CD4-positive, alpha-beta memory T cell (primary cell): ENCODE measurements at regions not wholly inside any gene's neighbourhood (a gene's known extent, or its start where the extent isn't known, plus 50 kb on each side); places are given as distances from the start of the nearest gene placed in this dataset.

Experiments used
- CTCF ChIA-PET: fragments of 350-600 bp; sonication (Branson Sonifier 250); formaldehyde crosslinking; loops from one replicate; lab custom pipeline; 2021; ENCODE audit warnings: inconsistent platforms; ENCODE audit not compliant: partially characterized antibody; lab: Charles Lee
- POLR2A ChIA-PET: fragments of 350-600 bp; sonication (Branson Sonifier 250); formaldehyde crosslinking; loops from one replicate; lab custom pipeline; 2021; ENCODE audit not compliant: partially characterized antibody; lab: Charles Lee
- DNase-seq, 5 donors: peaks; one replicate each; pipeline versions ENCODE4 v3.0.0 to v3.0.0-alpha.2; 2020 to 2022; ENCODE audit warnings: mixed read lengths in 1 of 5
- H3K27ac ChIP-seq: one replicate; pipeline ENCODE4 v1.7.0; 2013; ENCODE audit warnings: low read depth, low read length
- H3K27me3 ChIP-seq: 2 replicates; pipeline ENCODE4 v1.7.0; 2013; ENCODE audit warnings: mild to moderate bottlenecking, low read length, moderate library complexity; ENCODE audit not compliant: insufficient read depth
- H3K36me3 ChIP-seq: 2 replicates; pipeline ENCODE4 v1.7.0; 2013; ENCODE audit warnings: mild to moderate bottlenecking, low read length, moderate library complexity; ENCODE audit not compliant: insufficient read depth
- H3K4me1 ChIP-seq: 2 replicates; pipeline ENCODE4 v1.7.0; 2013; ENCODE audit warnings: mild to moderate bottlenecking, low read length, moderate library complexity; ENCODE audit not compliant: insufficient read depth
- H3K4me3 ChIP-seq, 2 donors: one replicate each; pipeline ENCODE4 v1.7.0; 2013; ENCODE audit warnings: low read length in 2 of 2, mild to moderate bottlenecking in 1 of 2
- H3K9me3 ChIP-seq, 2 donors: one replicate each; pipeline ENCODE4 v1.7.0; 2013; ENCODE audit warnings: low read length in 2 of 2, control low read depth in 1 of 2; ENCODE audit not compliant: control insufficient read depth in 1 of 2
- H3K27ac Mint-ChIP-seq, 7 donors: one replicate each; pipeline ENCODE4 v1.8.0; 2020 to 2021; ENCODE audit warnings: mixed read lengths in 7 of 7, mild to moderate bottlenecking in 6 of 7, inconsistent platforms in 3 of 7, moderate library complexity in 3 of 7
- H3K27me3 Mint-ChIP-seq, 2 donors: one replicate each; pipeline ENCODE4 v1.8.0; 2020 to 2021; ENCODE audit warnings: mixed read lengths in 2 of 2
- H3K36me3 Mint-ChIP-seq, 2 donors: one replicate each; pipeline ENCODE4 v1.8.0; 2020 to 2021; ENCODE audit warnings: mixed read lengths in 2 of 2, inconsistent platforms in 1 of 2, mild to moderate bottlenecking in 1 of 2
- H3K4me1 Mint-ChIP-seq, 4 donors: one replicate each; pipeline ENCODE4 v1.8.0; 2020 to 2021; ENCODE audit warnings: mixed read lengths in 4 of 4, mild to moderate bottlenecking in 1 of 4
- H3K4me3 Mint-ChIP-seq, 8 donors: one replicate each; pipeline ENCODE4 v1.8.0; 2020 to 2021; ENCODE audit warnings: mixed read lengths in 8 of 8, mild to moderate bottlenecking in 7 of 8, moderate library complexity in 6 of 8, inconsistent platforms in 3 of 8
- H3K9me3 Mint-ChIP-seq, 8 donors: one replicate each; pipeline ENCODE4 v1.8.0; 2020 to 2021; ENCODE audit warnings: mixed read lengths in 8 of 8, mild to moderate bottlenecking in 5 of 8, inconsistent platforms in 3 of 8, moderate library complexity in 1 of 8
- intact Hi-C: fragments of 100-400 bp; cut with micrococcal nuclease; formaldehyde crosslinking; loops from one replicate; pipeline ENCODE4 v1.15.1; 2023

- no peak overlapping the region for H3K4me3 ChIP-seq
- ChIA-PET POLR2A (no interaction called here), CTCF (no interaction called here)
- H3K27ac ChIP-seq: no peak overlapping the region
- H3K9me3 ChIP-seq: no peaks in the 10 kb centered on the region
- H3K4me1 ChIP-seq: no peaks in the 10 kb centered on the region
- no peak overlapping the region for H3K4me3 Mint-ChIP-seq
- H3K9me3 Mint-ChIP-seq: peaks cover 0 to 3% (median 0%) of the 10 kb centered on the region in 8 donors
- DNase-seq: no peak
- H3K27me3 Mint-ChIP-seq: no peaks in the 10 kb centered on the region
- H3K27ac Mint-ChIP-seq: no peak overlapping the region
- H3K36me3 Mint-ChIP-seq: no peaks in the 10 kb centered on the region
- H3K36me3 ChIP-seq: no peaks in the 10 kb centered on the region
- H3K27me3 ChIP-seq: no peaks in the 10 kb centered on the region
- intact Hi-C loops: no loop called here
- no peaks in the 10 kb centered on the region for H3K4me1 Mint-ChIP-seq
Observed at GRCh38 chr12:24476310-24476709, 472.6 kb downstream of the BCAT1 start.

GRCh38 chr12:24475337-24475736, 473.6 kb downstream of the BCAT1 start:
- no peak overlapping the region for H3K4me3 Mint-ChIP-seq
- Histone ChIP-seq H3K4me1 (no peaks in the 10 kb centered on the region), H3K9me3 (no peaks in the 10 kb centered on the region), H3K36me3 (no peaks in the 10 kb centered on the region), H3K4me3 (no peak overlapping the region), H3K27ac (no peak overlapping the region), H3K27me3 (no peaks in the 10 kb centered on the region)
- CTCF ChIA-PET: no interaction called here
- POLR2A ChIA-PET: no interaction called here
- intact Hi-C loops: no loop called here
- H3K27me3 Mint-ChIP-seq: no peaks in the 10 kb centered on the region
- no peak overlapping the region for H3K27ac Mint-ChIP-seq
- H3K36me3 Mint-ChIP-seq: no peaks in the 10 kb centered on the region
- no peak for DNase-seq
- H3K9me3 Mint-ChIP-seq: no peaks in the 10 kb centered on the region
- H3K4me1 Mint-ChIP-seq: no peaks in the 10 kb centered on the region

- Histone ChIP-seq H3K4me1 (no peaks in the 10 kb centered on the region), H3K36me3 (no peaks in the 10 kb centered on the region), H3K9me3 (no peaks in the 10 kb centered on the region), H3K4me3 (no peak overlapping the region), H3K27ac (no peak overlapping the region), H3K27me3 (no peaks in the 10 kb centered on the region)
- Mint-ChIP-seq H3K9me3 (no peaks in the 10 kb centered on the region), H3K27ac (no peak overlapping the region), H3K27me3 (no peaks in the 10 kb centered on the region), H3K4me1 (no peaks in the 10 kb centered on the region), H3K36me3 (no peaks in the 10 kb centered on the region), H3K4me3 (no peak overlapping the region)
- no peak for DNase-seq
- intact Hi-C loops: no loop called here
- ChIA-PET POLR2A (interaction anchor here (0.6 kb wide), 1 partner anchor 506 kb away, joined by 3 read pairs; no protein-coding TSS in a partner anchor), CTCF (interaction anchor here (0.8 kb wide), 1 partner anchor 10 kb away, joined by 3 read pairs; no protein-coding TSS in a partner anchor)
Observed at GRCh38 chr12:24473097-24473496, 475.8 kb downstream of the BCAT1 start.

- Histone ChIP-seq H3K27me3 (no peaks in the 10 kb centered on the region), H3K9me3 (no peaks in the 10 kb centered on the region), H3K4me1 (no peaks in the 10 kb centered on the region), H3K4me3 (no peak overlapping the region), H3K36me3 (no peaks in the 10 kb centered on the region), H3K27ac (no peak overlapping the region)
- intact Hi-C loops: no loop called here
- Mint-ChIP-seq H3K27ac (no peak overlapping the region), H3K4me3 (no peak overlapping the region), H3K27me3 (no peaks in the 10 kb centered on the region), H3K4me1 (no peaks in the 10 kb centered on the region), H3K36me3 (no peaks in the 10 kb centered on the region), H3K9me3 (peaks cover 0 to 2% (median 0%) of the 10 kb centered on the region in 8 donors)
- ChIA-PET POLR2A (no interaction called here), CTCF (no interaction called here)
- DNase-seq: no peak
Observed at GRCh38 chr12:24470050-24470449, 478.9 kb downstream of the BCAT1 start.

- Histone ChIP-seq H3K4me1 (no peaks in the 10 kb centered on the region), H3K36me3 (no peaks in the 10 kb centered on the region), H3K9me3 (no peaks in the 10 kb centered on the region), H3K27me3 (no peaks in the 10 kb centered on the region), H3K27ac (no peak overlapping the region), H3K4me3 (no peak overlapping the region)
- Mint-ChIP-seq H3K4me1 (no peaks in the 10 kb centered on the region), H3K9me3 (peaks cover 0 to 4% (median 0%) of the 10 kb centered on the region in 8 donors), H3K4me3 (no peak overlapping the region), H3K27ac (no peak overlapping the region), H3K36me3 (no peaks in the 10 kb centered on the region), H3K27me3 (no peaks in the 10 kb centered on the region)
- POLR2A ChIA-PET: no interaction called here
- CTCF ChIA-PET: no interaction called here
- intact Hi-C loops: no loop called here
- DNase-seq: no peak
Observed at GRCh38 chr12:24469089-24469488, 479.8 kb downstream of the BCAT1 start.

- Mint-ChIP-seq H3K4me1 (no peaks in the 10 kb centered on the region), H3K27me3 (no peaks in the 10 kb centered on the region), H3K9me3 (peaks cover 0 to 4% (median 0%) of the 10 kb centered on the region in 8 donors), H3K4me3 (no peak overlapping the region), H3K36me3 (no peaks in the 10 kb centered on the region), H3K27ac (no peak overlapping the region)
- no peak for DNase-seq
- no peaks in the 10 kb centered on the region for H3K36me3 ChIP-seq
- no peaks in the 10 kb centered on the region for H3K27me3 ChIP-seq
- H3K27ac ChIP-seq: no peak overlapping the region
- H3K9me3 ChIP-seq: no peaks in the 10 kb centered on the region
- H3K4me1 ChIP-seq: no peaks in the 10 kb centered on the region
- POLR2A ChIA-PET: no interaction called here
- CTCF ChIA-PET: no interaction called here
- H3K4me3 ChIP-seq: no peak overlapping the region
- intact Hi-C loops: no loop called here
Observed at GRCh38 chr12:24467226-24467625, 481.7 kb downstream of the BCAT1 start.

GRCh38 chr12:24463375-24463774, 485.5 kb downstream of the BCAT1 start:
- Histone ChIP-seq H3K4me1 (no peaks in the 10 kb centered on the region), H3K9me3 (no peaks in the 10 kb centered on the region), H3K4me3 (no peak overlapping the region), H3K27ac (no peak overlapping the region), H3K27me3 (no peaks in the 10 kb centered on the region), H3K36me3 (no peaks in the 10 kb centered on the region)
- H3K27me3 Mint-ChIP-seq: no peaks in the 10 kb centered on the region
- H3K4me1 Mint-ChIP-seq: no peaks in the 10 kb centered on the region
- H3K9me3 Mint-ChIP-seq: peaks cover 0 to 4% (median 0%) of the 10 kb centered on the region in 8 donors
- CTCF ChIA-PET: interaction anchor here (1.4 kb wide), 1 partner anchor 9 kb away, joined by 3 read pairs; no protein-coding TSS in a partner anchor
- POLR2A ChIA-PET: no interaction called here
- no peak overlapping the region for H3K27ac Mint-ChIP-seq
- no peak overlapping the region for H3K4me3 Mint-ChIP-seq
- DNase-seq: no peak
- no peaks in the 10 kb centered on the region for H3K36me3 Mint-ChIP-seq
- intact Hi-C loops: no loop called here

GRCh38 chr12:24462946-24463345, 486.0 kb downstream of the BCAT1 start:
- Histone ChIP-seq H3K4me3 (no peak overlapping the region), H3K4me1 (no peaks in the 10 kb centered on the region), H3K27ac (no peak overlapping the region), H3K36me3 (no peaks in the 10 kb centered on the region), H3K9me3 (no peaks in the 10 kb centered on the region), H3K27me3 (no peaks in the 10 kb centered on the region)
- Mint-ChIP-seq H3K27me3 (no peaks in the 10 kb centered on the region), H3K4me1 (no peaks in the 10 kb centered on the region), H3K4me3 (no peak overlapping the region), H3K36me3 (no peaks in the 10 kb centered on the region), H3K9me3 (peaks cover 0 to 4% (median 0%) of the 10 kb centered on the region in 8 donors), H3K27ac (no peak overlapping the region)
- intact Hi-C loops: no loop called here
- DNase-seq: no peak
- POLR2A ChIA-PET: no interaction called here
- CTCF ChIA-PET: interaction anchor here (1.4 kb wide), 1 partner anchor 10 kb away, joined by 3 read pairs; no protein-coding TSS in a partner anchor
